ENCODE measurements at regions not wholly inside any gene's neighbourhood (a gene's known extent, or its start where the extent isn't known, plus 50 kb on each side); places are given as distances from the start of the nearest gene placed in this dataset.
"Not testable (repeated sequence)": the region's sequence is repeated elsewhere in the genome, so short reads cannot be mapped to it uniquely, and the experiment has no call there.

DNA sequence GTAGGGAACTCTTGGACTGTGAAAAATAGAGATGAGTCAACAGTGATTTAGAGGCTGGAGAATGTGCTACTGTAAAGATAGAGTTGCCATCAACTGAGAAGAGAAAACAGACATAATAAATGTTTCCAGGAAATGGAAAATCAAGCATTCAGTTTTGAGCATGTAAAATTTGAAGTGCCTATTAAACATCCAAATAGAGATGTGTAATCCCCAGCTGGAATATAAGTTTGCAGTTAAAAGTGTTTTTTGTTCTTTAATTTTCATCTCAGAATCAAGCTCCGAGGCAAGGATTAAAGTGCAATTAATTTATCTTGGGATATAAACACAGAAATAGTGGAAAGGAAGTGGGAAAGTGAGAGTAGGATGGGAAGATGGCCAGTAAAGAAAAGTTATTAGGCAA is 666.0 kb upstream of the RAG2 start:
- H3K9me3 Mint-ChIP-seq: peaks cover 0 to 15% (median 5%) of the 10 kb centered on the region in 7 donors
- no peak overlapping the region for H3K27ac Mint-ChIP-seq
- DNase-seq (no peak), ATAC-seq (ENCODE audit: low read depth in 2 of 2) (no peak)
- no peaks in the 10 kb centered on the region for H3K4me1 Mint-ChIP-seq
- Histone ChIP-seq H3K27me3 (ENCODE audit: control insufficient read depth, insufficient read depth, low read length) (no peaks in the 10 kb centered on the region), H3K36me3 (ENCODE audit: control insufficient read depth, insufficient read depth, low read length) (no peaks in the 10 kb centered on the region), H3K4me1 (ENCODE audit: control insufficient read depth, insufficient read depth, low read length, poor library complexity, severe bottlenecking) (no peaks in the 10 kb centered on the region), H3K27ac (ENCODE audit: insufficient read depth, low read length, poor library complexity, severe bottlenecking) (no peak overlapping the region), H3K9me3 (ENCODE audit: control insufficient read depth in 2 of 2, low read length in 2 of 2) (no peaks in the 10 kb centered on the region), H3K4me3 (ENCODE audit: low read depth, low read length) (no peak overlapping the region)
- H3K36me3 Mint-ChIP-seq: no peaks in the 10 kb centered on the region
- H3K27me3 Mint-ChIP-seq: no peaks in the 10 kb centered on the region
- no peak overlapping the region for H3K4me3 Mint-ChIP-seq

DNA sequence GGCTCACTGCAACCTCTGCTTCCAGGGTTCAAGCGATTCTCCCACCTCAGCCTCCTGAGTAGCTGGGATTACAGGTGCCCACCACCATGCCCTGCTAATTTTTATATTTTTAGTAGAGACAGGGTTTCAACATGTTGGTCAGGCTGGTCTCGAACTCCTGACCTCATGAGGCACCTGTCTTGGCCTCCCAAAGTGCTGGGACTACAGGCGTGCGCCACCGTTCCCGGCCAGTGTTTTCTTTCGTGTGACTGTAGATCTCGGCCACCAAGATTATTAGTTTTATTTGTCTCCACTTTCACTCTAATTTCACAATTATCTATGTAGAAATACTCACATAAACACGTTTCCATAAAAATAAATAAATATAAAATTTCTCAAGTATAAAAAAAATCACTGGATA is 665.4 kb upstream of the RAG2 start:
- not testable (repeated sequence) for H3K27ac Mint-ChIP-seq; DNase-seq; H3K36me3 ChIP-seq (ENCODE audit: control insufficient read depth, insufficient read depth, low read length); H3K27me3 ChIP-seq (ENCODE audit: control insufficient read depth, insufficient read depth, low read length); ATAC-seq (ENCODE audit: low read depth in 2 of 2); H3K27ac ChIP-seq (ENCODE audit: insufficient read depth, low read length, poor library complexity, severe bottlenecking); H3K36me3 Mint-ChIP-seq; H3K4me3 ChIP-seq (ENCODE audit: low read depth, low read length); H3K4me1 ChIP-seq (ENCODE audit: control insufficient read depth, insufficient read depth, low read length, poor library complexity, severe bottlenecking); H3K27me3 Mint-ChIP-seq; H3K4me1 Mint-ChIP-seq; H3K9me3 ChIP-seq (ENCODE audit: control insufficient read depth in 2 of 2, low read length in 2 of 2); H3K4me3 Mint-ChIP-seq
- peaks cover 0 to 17% (median 5%) of the 10 kb centered on the region in 7 donors for H3K9me3 Mint-ChIP-seq

DNA sequence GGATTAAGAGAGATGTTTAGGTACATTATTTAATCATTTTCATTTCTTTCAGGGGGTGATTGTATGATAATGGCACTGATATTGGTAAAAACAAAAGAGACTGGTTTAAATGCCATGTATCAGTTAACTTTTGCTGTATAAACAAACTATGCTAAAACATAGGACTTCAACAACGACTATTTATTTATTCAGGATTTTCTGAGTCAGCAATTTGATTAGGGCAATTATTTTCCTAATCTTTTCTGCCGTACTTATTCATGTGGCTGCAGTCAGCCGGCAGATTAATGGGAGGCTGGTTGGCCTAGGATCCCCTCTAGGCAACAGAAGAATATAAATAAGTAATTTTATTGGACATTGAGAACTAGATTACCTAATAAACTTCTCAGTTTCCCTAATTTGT is 661.7 kb upstream of the RAG2 start:
- Histone ChIP-seq H3K9me3 (ENCODE audit: control insufficient read depth in 2 of 2, low read length in 2 of 2) (peaks cover 0 to 2% of the 10 kb centered on the region in 2 experiments), H3K27me3 (ENCODE audit: control insufficient read depth, insufficient read depth, low read length) (no peaks in the 10 kb centered on the region), H3K4me3 (ENCODE audit: low read depth, low read length) (no peak overlapping the region), H3K27ac (ENCODE audit: insufficient read depth, low read length, poor library complexity, severe bottlenecking) (no peak overlapping the region), H3K4me1 (ENCODE audit: control insufficient read depth, insufficient read depth, low read length, poor library complexity, severe bottlenecking) (no peaks in the 10 kb centered on the region), H3K36me3 (ENCODE audit: control insufficient read depth, insufficient read depth, low read length) (no peaks in the 10 kb centered on the region)
- Mint-ChIP-seq H3K9me3 (peaks cover 0 to 20% (median 5%) of the 10 kb centered on the region in 7 donors), H3K4me3 (no peak overlapping the region), H3K4me1 (no peaks in the 10 kb centered on the region), H3K27ac (no peak overlapping the region), H3K36me3 (no peaks in the 10 kb centered on the region), H3K27me3 (no peaks in the 10 kb centered on the region)
- ATAC-seq (ENCODE audit: low read depth in 2 of 2) (no peak), DNase-seq (no peak)

DNA sequence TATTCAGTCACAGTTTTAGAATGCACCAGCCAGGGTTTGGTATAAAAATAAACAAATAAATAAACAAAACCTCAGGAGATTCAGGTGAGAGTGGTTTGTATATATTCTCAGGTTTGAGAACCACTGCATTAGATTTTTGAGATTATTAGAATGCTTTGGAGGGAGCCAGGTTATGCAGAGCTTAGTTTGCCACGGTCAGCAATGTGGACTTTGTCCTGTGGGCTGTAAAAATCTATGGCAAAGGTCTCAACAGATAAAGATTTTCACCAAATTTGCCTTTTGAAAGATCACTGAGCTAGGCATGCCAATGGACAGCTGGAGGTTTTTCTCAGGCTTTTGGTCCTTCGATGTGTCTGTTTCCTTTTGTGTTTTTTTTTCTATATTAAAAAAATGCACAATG is 650.1 kb upstream of the RAG2 start:
- H3K4me1 Mint-ChIP-seq: no peaks in the 10 kb centered on the region
- no peaks in the 10 kb centered on the region for H3K36me3 Mint-ChIP-seq
- no peak overlapping the region for H3K4me3 ChIP-seq (ENCODE audit: low read depth, low read length)
- no peaks in the 10 kb centered on the region for H3K4me1 ChIP-seq (ENCODE audit: control insufficient read depth, insufficient read depth, low read length, poor library complexity, severe bottlenecking)
- H3K27ac ChIP-seq (ENCODE audit: insufficient read depth, low read length, poor library complexity, severe bottlenecking): no peak overlapping the region
- peaks cover 0 to 7% of the 10 kb centered on the region in 2 experiments for H3K9me3 ChIP-seq (ENCODE audit: control insufficient read depth in 2 of 2, low read length in 2 of 2)
- no peaks in the 10 kb centered on the region for H3K27me3 ChIP-seq (ENCODE audit: control insufficient read depth, insufficient read depth, low read length)
- H3K4me3 Mint-ChIP-seq: no peak overlapping the region
- peaks cover 0 to 33% (median 7%) of the 10 kb centered on the region in 7 donors for H3K9me3 Mint-ChIP-seq
- no peak for DNase-seq
- no peaks in the 10 kb centered on the region for H3K36me3 ChIP-seq (ENCODE audit: control insufficient read depth, insufficient read depth, low read length)
- no peaks in the 10 kb centered on the region for H3K27me3 Mint-ChIP-seq
- no peak for ATAC-seq (ENCODE audit: low read depth in 2 of 2)
- no peak overlapping the region for H3K27ac Mint-ChIP-seq

DNA sequence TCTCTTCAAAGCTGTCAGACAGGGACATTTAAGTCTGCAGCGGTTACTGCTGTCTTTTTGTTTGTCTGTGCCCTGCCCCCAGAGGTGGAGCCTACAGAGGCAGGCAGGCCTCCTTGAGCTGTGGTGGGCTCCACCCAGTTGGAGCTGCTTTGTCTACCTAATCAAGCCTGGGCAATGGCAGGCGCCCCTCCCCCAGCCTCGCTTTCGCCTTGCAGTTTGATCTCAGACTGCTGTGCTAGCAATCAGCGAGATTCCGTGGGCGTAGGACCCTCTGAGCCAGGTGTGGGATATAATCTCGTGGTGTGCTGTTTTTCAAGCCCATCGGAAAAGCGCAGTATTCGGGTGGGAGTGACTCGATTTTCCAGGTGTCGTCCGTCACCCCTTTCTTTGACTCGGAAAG is 648.1 kb upstream of the RAG2 start:
- H3K9me3 ChIP-seq (ENCODE audit: control insufficient read depth in 2 of 2, low read length in 2 of 2); H3K4me1 ChIP-seq (ENCODE audit: control insufficient read depth, insufficient read depth, low read length, poor library complexity, severe bottlenecking); H3K36me3 ChIP-seq (ENCODE audit: control insufficient read depth, insufficient read depth, low read length); DNase-seq; ATAC-seq (ENCODE audit: low read depth in 2 of 2); H3K36me3 Mint-ChIP-seq; H3K4me3 Mint-ChIP-seq; H3K27me3 ChIP-seq (ENCODE audit: control insufficient read depth, insufficient read depth, low read length); H3K4me1 Mint-ChIP-seq; H3K4me3 ChIP-seq (ENCODE audit: low read depth, low read length); H3K27ac ChIP-seq (ENCODE audit: insufficient read depth, low read length, poor library complexity, severe bottlenecking); H3K27ac Mint-ChIP-seq; H3K27me3 Mint-ChIP-seq: not testable (repeated sequence)
- peaks cover 0 to 21% (median 6%) of the 10 kb centered on the region in 7 donors for H3K9me3 Mint-ChIP-seq

DNA sequence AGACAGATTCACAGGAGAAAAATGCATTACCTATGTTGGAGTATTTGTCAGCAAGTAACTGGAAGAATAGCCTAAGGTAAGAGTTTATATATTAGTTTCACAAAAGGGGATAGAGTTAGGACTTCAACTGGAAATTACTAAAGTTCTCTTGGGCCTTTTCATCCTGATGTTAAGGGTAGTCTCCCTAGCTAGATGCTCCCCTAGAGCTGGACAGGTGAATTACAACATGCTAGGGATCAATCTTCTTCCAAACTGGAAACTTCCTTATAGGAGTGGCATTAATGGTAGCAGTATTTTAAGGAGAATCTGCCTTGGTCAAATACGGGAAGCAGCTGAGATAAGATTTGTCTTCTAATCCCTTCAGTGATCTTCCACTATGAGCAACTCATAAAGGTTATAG is 632.8 kb upstream of the RAG2 start:
- DNase-seq: no peak
- ATAC-seq (ENCODE audit: low read depth in 2 of 2): no peak
- Histone ChIP-seq H3K4me1 (ENCODE audit: control insufficient read depth, insufficient read depth, low read length, poor library complexity, severe bottlenecking) (no peaks in the 10 kb centered on the region), H3K4me3 (ENCODE audit: low read depth, low read length) (no peak overlapping the region), H3K27ac (ENCODE audit: insufficient read depth, low read length, poor library complexity, severe bottlenecking) (no peak overlapping the region), H3K27me3 (ENCODE audit: control insufficient read depth, insufficient read depth, low read length) (no peaks in the 10 kb centered on the region), H3K9me3 (ENCODE audit: control insufficient read depth in 2 of 2, low read length in 2 of 2) (no peaks in the 10 kb centered on the region), H3K36me3 (ENCODE audit: control insufficient read depth, insufficient read depth, low read length) (no peaks in the 10 kb centered on the region)
- Mint-ChIP-seq H3K27ac (no peak overlapping the region), H3K27me3 (no peaks in the 10 kb centered on the region), H3K4me1 (no peaks in the 10 kb centered on the region), H3K9me3 (peaks cover 2 to 34% (median 4%) of the 10 kb centered on the region in 7 donors), H3K4me3 (no peak overlapping the region), H3K36me3 (no peaks in the 10 kb centered on the region)

DNA sequence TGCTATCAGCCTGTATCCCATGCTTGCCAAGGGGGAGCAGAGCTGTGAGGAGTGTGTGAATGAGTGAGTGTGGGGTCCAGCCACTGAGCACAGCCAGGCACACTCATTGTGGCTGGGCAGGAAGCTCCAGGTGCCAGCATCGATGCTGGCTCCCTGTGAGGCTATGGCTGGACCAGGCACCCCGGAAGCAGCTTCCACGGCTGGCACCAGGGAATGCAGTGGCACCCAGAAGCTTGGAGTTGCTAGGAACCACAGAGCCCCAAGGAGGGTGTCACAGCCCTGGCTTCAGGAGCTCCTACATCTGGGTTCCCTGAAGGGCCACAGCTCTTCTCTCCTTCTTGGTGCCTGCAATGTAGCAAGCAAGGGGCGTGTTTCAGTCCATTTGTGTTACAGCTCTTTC is 625.9 kb upstream of the RAG2 start:
- Mint-ChIP-seq H3K27ac (no peak overlapping the region), H3K36me3 (no peaks in the 10 kb centered on the region), H3K9me3 (peaks cover 2 to 20% (median 6%) of the 10 kb centered on the region in 7 donors), H3K4me1 (no peaks in the 10 kb centered on the region), H3K4me3 (no peak overlapping the region), H3K27me3 (no peaks in the 10 kb centered on the region)
- H3K36me3 ChIP-seq (ENCODE audit: control insufficient read depth, insufficient read depth, low read length): no peaks in the 10 kb centered on the region
- no peak overlapping the region for H3K4me3 ChIP-seq (ENCODE audit: low read depth, low read length)
- DNase-seq (no peak), ATAC-seq (ENCODE audit: low read depth in 2 of 2) (no peak)
- H3K4me1 ChIP-seq (ENCODE audit: control insufficient read depth, insufficient read depth, low read length, poor library complexity, severe bottlenecking): no peaks in the 10 kb centered on the region
- no peak overlapping the region for H3K27ac ChIP-seq (ENCODE audit: insufficient read depth, low read length, poor library complexity, severe bottlenecking)
- H3K27me3 ChIP-seq (ENCODE audit: control insufficient read depth, insufficient read depth, low read length): no peaks in the 10 kb centered on the region
- H3K9me3 ChIP-seq (ENCODE audit: control insufficient read depth in 2 of 2, low read length in 2 of 2): peaks cover 0 to 11% of the 10 kb centered on the region in 2 experiments

DNA sequence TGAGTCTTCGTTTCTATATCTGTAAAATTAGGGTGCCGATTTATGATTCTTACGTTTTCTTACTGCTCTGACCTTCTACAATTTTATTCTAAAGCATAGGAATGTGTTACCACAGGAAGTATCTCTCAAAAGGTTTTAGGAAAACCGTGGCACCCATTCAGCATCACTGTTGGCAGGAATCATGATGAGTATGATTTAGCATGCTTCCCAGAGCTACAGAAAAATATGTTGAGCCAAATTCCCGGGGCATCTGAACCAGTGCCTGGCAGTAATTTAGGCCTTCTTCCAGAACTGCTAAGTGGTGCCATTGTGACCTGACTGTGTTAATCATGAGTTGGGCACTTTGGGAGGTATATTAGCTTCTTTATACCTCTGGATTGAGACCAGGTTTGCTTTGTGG is 605.0 kb upstream of the RAG2 start:
- Mint-ChIP-seq H3K9me3 (peaks cover 2 to 27% (median 13%) of the 10 kb centered on the region in 7 donors), H3K36me3 (no peaks in the 10 kb centered on the region), H3K4me1 (no peaks in the 10 kb centered on the region), H3K4me3 (peak overlapping the region in 1 of 4 donors; percentile 13), H3K27me3 (no peaks in the 10 kb centered on the region), H3K27ac (no peak overlapping the region)
- H3K4me1 ChIP-seq (ENCODE audit: control insufficient read depth, insufficient read depth, low read length, poor library complexity, severe bottlenecking): no peaks in the 10 kb centered on the region
- H3K27me3 ChIP-seq (ENCODE audit: control insufficient read depth, insufficient read depth, low read length): no peaks in the 10 kb centered on the region
- ATAC-seq (ENCODE audit: low read depth in 2 of 2) (no peak), DNase-seq (no peak)
- no peaks in the 10 kb centered on the region for H3K36me3 ChIP-seq (ENCODE audit: control insufficient read depth, insufficient read depth, low read length)
- no peak overlapping the region for H3K4me3 ChIP-seq (ENCODE audit: low read depth, low read length)
- no peak overlapping the region for H3K27ac ChIP-seq (ENCODE audit: insufficient read depth, low read length, poor library complexity, severe bottlenecking)
- peaks cover 0 to 3% of the 10 kb centered on the region in 2 experiments for H3K9me3 ChIP-seq (ENCODE audit: control insufficient read depth in 2 of 2, low read length in 2 of 2)
